Erythroblast (primary cell): ENCODE measurements at regions not wholly inside any gene's neighbourhood (a gene's known extent, or its start where the extent isn't known, plus 50 kb on each side); places are given as distances from the start of the nearest gene placed in this dataset.

Experiments
- GATA1 ChIP-seq: IDR thresholded peaks from 2 replicates; pipeline ENCODE4 v1.6.1; 2011; ENCODE audit warnings: low read depth, mild to moderate bottlenecking, control low read depth, low read length, moderate library complexity
- POLR2A ChIP-seq: IDR thresholded peaks from 2 replicates; pipeline ENCODE4 v1.6.1; 2011; ENCODE audit warnings: mild to moderate bottlenecking, low read length

DNA sequence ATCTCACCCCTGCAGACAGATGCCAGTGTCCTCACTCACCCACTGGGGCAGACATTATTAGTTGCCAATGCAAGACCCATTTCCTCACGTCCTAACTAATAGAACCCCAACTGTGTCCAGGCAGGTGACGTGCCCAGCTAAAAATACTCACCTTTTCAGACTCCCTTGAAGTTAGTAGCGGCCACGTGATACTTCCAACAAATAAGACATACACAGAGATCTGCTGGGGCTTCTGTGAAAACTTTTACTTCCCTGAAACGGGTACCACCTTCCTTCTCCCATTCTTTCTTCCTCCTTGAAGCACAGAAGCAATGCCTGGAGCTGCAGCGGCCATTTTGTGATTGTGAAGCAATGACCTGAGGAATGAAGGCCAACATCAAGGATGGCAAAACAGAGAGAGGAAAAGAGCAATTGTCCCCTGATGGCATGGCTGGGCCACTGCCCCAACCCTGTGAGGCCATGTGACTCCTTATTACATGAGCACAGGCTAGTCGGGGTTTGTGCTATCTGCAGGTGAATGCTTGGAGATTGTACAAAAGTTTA, 74.4 kb upstream of the TMPRSS2 start:
- TF ChIP-seq POLR2A, result no peak
- TF ChIP-seq GATA1, result no peak
